CD4-positive, alpha-beta T cell (primary cell): ENCODE measurements at regions not wholly inside any gene's neighbourhood (a gene's known extent, or its start where the extent isn't known, plus 50 kb on each side); places are given as distances from the start of the nearest gene placed in this dataset.

ENCODE experiments used
- ATAC-seq: fragments of 200-7000 bp; cut with Tn5 transposase; one replicate; pipeline ENCODE4 v1.10.0; 2022; ENCODE audit warnings: mild to moderate bottlenecking; ENCODE audit not compliant: poor library complexity
- CTCF ChIA-PET: fragments of 350-600 bp; sonication (Branson Sonifier 250); formaldehyde crosslinking; loops from one replicate; lab custom pipeline; 2021; ENCODE audit warnings: antibody characterized with exemption, inconsistent platforms; lab: Charles Lee
- POLR2A ChIA-PET: fragments of 350-600 bp; sonication (Branson Sonifier 250); formaldehyde crosslinking; loops from one replicate; lab custom pipeline; 2021; ENCODE audit warnings: antibody characterized with exemption, inconsistent platforms; lab: Charles Lee
- DNase-seq, 14 experiments: peaks; one replicate each; pipeline ENCODE4 v3.0.0-alpha.2; 2013 to 2020; ENCODE audit warnings: mixed read lengths in 2 of 14
- H3K27ac ChIP-seq, 2 donors: one replicate each; pipeline versions ENCODE4 v1.5.1 to v1.7.0; 2013; ENCODE audit warnings: low read length in 2 of 2, low read depth in 1 of 2, mild to moderate bottlenecking in 1 of 2
- H3K27me3 ChIP-seq, 2 experiments: 1 replicate in 1 of 2; 2 replicates in 1 of 2; pipeline versions ENCODE4 v1.6.1 to v1.7.0; 2013; ENCODE audit warnings: low read length in 2 of 2, control low read depth in 1 of 2, mild to moderate bottlenecking in 1 of 2, moderate library complexity in 1 of 2; ENCODE audit not compliant: insufficient read depth in 2 of 2, control insufficient read depth in 1 of 2
- H3K36me3 ChIP-seq: one replicate; pipeline ENCODE4 v1.6.1; 2013; ENCODE audit warnings: low read length, control low read depth; ENCODE audit not compliant: insufficient read depth
- H3K4me1 ChIP-seq: one replicate; pipeline ENCODE4 v1.6.1; 2013; ENCODE audit warnings: low read length, control low read depth; ENCODE audit not compliant: insufficient read depth
- H3K4me3 ChIP-seq: one replicate; pipeline ENCODE4 v1.5.1; 2013; ENCODE audit warnings: mild to moderate bottlenecking, low read length, moderate library complexity
- H3K9me3 ChIP-seq, 2 experiments: 1 replicate in 1 of 2; 2 replicates in 1 of 2; pipeline versions ENCODE4 v1.6.1 to v1.7.0; 2013; ENCODE audit warnings: low read length in 2 of 2, mild to moderate bottlenecking in 2 of 2, control low read depth in 1 of 2, moderate library complexity in 1 of 2; ENCODE audit not compliant: control insufficient read depth in 1 of 2, insufficient read depth in 1 of 2
- H3K27ac Mint-ChIP-seq: one replicate; pipeline ENCODE4 v1.8.0; 2020; ENCODE audit warnings: mixed read lengths
- H3K27me3 Mint-ChIP-seq: one replicate; pipeline ENCODE4 v1.8.0; 2021; ENCODE audit warnings: mixed read lengths
- H3K36me3 Mint-ChIP-seq: one replicate; pipeline ENCODE4 v1.8.0; 2021; ENCODE audit warnings: low read depth, mixed read lengths
- H3K4me1 Mint-ChIP-seq: one replicate; pipeline ENCODE4 v1.8.0; 2021; ENCODE audit warnings: low read depth, mixed read lengths
- H3K4me3 Mint-ChIP-seq: one replicate; pipeline ENCODE4 v1.8.0; 2020; ENCODE audit warnings: mild to moderate bottlenecking, mixed read lengths
- H3K9me3 Mint-ChIP-seq: one replicate; pipeline ENCODE4 v1.8.0; 2020; ENCODE audit warnings: mixed read lengths
- intact Hi-C, 2 experiments: fragments of 100-400 bp; cut with DNase I in 1 of 2; cut with micrococcal nuclease in 1 of 2; formaldehyde crosslinking; loops; one replicate each; pipeline versions ENCODE4 v1.15.1 to v1.9.0; 2023 to 2025; cut with DNase I, micrococcal nuclease
- TF ChIP-seq, protein P1 (sequence below): fragments of 200-600 bp; IDR thresholded peaks from one replicate; pipeline ENCODE4 v1.8.0; 2022; ENCODE audit warnings: antibody characterized with exemption, mild to moderate bottlenecking

DNA sequence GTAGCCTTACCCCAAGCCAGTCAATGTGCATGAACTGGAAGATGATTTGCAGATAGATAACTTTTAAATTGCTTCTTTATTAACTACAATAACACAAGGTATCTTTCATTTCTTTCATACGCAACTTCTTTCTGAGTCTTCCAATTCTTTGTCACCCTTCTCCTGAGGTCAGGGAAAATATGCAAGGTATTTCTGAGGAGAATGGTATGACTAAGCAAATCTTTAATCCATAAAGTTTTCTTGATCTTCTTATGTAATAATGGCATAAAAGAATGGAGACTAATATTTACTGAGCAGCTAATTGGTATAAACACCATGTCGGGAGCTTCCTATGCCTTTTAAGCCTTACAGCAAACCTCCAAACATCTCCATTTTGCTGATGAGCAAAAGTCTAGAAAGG is 438.9 kb downstream of the KCNJ2 start:
- no peak overlapping the region for H3K4me3 ChIP-seq
- TF ChIP-seq, protein P1, sequence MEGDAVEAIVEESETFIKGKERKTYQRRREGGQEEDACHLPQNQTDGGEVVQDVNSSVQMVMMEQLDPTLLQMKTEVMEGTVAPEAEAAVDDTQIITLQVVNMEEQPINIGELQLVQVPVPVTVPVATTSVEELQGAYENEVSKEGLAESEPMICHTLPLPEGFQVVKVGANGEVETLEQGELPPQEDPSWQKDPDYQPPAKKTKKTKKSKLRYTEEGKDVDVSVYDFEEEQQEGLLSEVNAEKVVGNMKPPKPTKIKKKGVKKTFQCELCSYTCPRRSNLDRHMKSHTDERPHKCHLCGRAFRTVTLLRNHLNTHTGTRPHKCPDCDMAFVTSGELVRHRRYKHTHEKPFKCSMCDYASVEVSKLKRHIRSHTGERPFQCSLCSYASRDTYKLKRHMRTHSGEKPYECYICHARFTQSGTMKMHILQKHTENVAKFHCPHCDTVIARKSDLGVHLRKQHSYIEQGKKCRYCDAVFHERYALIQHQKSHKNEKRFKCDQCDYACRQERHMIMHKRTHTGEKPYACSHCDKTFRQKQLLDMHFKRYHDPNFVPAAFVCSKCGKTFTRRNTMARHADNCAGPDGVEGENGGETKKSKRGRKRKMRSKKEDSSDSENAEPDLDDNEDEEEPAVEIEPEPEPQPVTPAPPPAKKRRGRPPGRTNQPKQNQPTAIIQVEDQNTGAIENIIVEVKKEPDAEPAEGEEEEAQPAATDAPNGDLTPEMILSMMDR, result no peak
- no peaks in the 10 kb centered on the region for H3K27me3 Mint-ChIP-seq
- H3K9me3 Mint-ChIP-seq, result no peaks in the 10 kb centered on the region
- no peaks in the 10 kb centered on the region for H3K27me3 ChIP-seq
- CTCF ChIA-PET, result no interaction called here
- no peaks in the 10 kb centered on the region for H3K36me3 ChIP-seq
- H3K27ac Mint-ChIP-seq, result no peak overlapping the region
- H3K4me1 ChIP-seq, result no peaks in the 10 kb centered on the region
- no peaks in the 10 kb centered on the region for H3K36me3 Mint-ChIP-seq
- POLR2A ChIA-PET, result no interaction called here
- DNase-seq (no peak), ATAC-seq (no peak)
- no peaks in the 10 kb centered on the region for H3K4me1 Mint-ChIP-seq
- intact Hi-C loops, result no loop called here
- no peak overlapping the region for H3K4me3 Mint-ChIP-seq
- no peaks in the 10 kb centered on the region for H3K9me3 ChIP-seq
- no peak overlapping the region for H3K27ac ChIP-seq

DNA sequence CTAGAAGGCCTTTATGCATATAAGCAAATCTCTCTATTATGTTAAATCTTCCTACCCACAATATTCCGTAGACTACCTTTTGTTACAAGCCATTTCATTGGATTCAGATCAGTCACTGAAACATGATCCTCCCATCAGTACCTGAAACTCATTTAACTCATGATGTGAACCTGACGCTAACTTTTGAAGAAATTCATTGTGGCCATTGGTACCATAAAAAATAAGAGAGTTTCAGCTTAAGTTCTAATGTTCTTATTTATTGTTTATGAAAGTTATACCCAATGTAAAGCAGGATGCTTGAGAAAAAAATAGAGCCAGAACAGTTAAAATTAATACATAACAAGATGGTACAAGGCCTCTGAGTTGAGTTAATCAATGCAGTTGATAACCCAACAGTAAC is 439.6 kb downstream of the KCNJ2 start:
- Mint-ChIP-seq H3K4me3 (no peak overlapping the region), H3K9me3 (no peaks in the 10 kb centered on the region), H3K36me3 (no peaks in the 10 kb centered on the region), H3K4me1 (no peaks in the 10 kb centered on the region), H3K27ac (no peak overlapping the region), H3K27me3 (no peaks in the 10 kb centered on the region)
- H3K9me3 ChIP-seq, result no peaks in the 10 kb centered on the region
- H3K4me1 ChIP-seq, result no peaks in the 10 kb centered on the region
- intact Hi-C loops, result no loop called here
- CTCF ChIA-PET, result no interaction called here
- POLR2A ChIA-PET, result no interaction called here
- no peaks in the 10 kb centered on the region for H3K36me3 ChIP-seq
- H3K27me3 ChIP-seq, result no peaks in the 10 kb centered on the region
- TF ChIP-seq, protein P1, result no peak
- no peak for DNase-seq
- H3K4me3 ChIP-seq, result no peak overlapping the region
- H3K27ac ChIP-seq, result no peak overlapping the region
- ATAC-seq, result no peak

DNA sequence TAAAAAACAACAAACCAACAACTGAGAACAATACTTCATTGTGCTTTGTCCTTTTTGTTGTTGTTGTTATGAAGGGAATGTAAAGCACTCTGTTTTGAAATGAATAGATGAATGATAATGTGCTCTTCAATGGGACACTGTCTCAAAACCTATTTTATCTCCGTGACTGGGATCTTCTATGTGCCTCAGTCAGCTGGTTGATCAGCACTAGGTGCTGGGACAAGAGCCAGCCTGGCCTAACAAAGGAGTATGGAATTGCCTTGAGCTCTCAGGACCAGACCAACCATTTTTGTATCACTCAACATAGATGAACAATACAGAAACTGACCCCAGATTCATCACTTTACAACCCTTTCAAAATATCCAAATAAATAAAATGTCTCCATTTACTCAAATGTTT is 440.2 kb downstream of the KCNJ2 start:
- ChIA-PET CTCF (interaction anchor here (0.8 kb wide), 2 partner anchors 10 to 38 kb away, joined by 3 read pairs; no protein-coding TSS in a partner anchor), POLR2A (no interaction called here)
- H3K9me3 ChIP-seq, result no peaks in the 10 kb centered on the region
- Mint-ChIP-seq H3K9me3 (no peaks in the 10 kb centered on the region), H3K27me3 (no peaks in the 10 kb centered on the region), H3K27ac (no peak overlapping the region), H3K4me1 (no peaks in the 10 kb centered on the region), H3K4me3 (no peak overlapping the region), H3K36me3 (no peaks in the 10 kb centered on the region)
- no peaks in the 10 kb centered on the region for H3K36me3 ChIP-seq
- ATAC-seq (no peak), DNase-seq (no peak)
- TF ChIP-seq, protein P1, result no peak
- intact Hi-C loops, result no loop called here
- no peaks in the 10 kb centered on the region for H3K4me1 ChIP-seq
- H3K27me3 ChIP-seq, result no peaks in the 10 kb centered on the region
- no peak overlapping the region for H3K27ac ChIP-seq
- H3K4me3 ChIP-seq, result no peak overlapping the region
